ENCODE measurements at regions not wholly inside any gene's neighbourhood (a gene's known extent, or its start where the extent isn't known, plus 50 kb on each side); places are given as distances from the start of the nearest gene placed in this dataset.

GRCh38 chr20:24378661-24379483, 90.6 kb upstream of the SYNDIG1 start:
- FAIRE-seq, result no peak
- no peak for DNase-seq (ENCODE audit: extremely low spot score, insufficient read length, low read depth)

- no peak for DNase-seq (ENCODE audit: extremely low spot score, insufficient read length, low read depth)
- no peak for FAIRE-seq
Observed at GRCh38 chr20:24376311-24377099, 92.9 kb upstream of the SYNDIG1 start.

- no peak for FAIRE-seq
- DNase-seq (ENCODE audit: extremely low spot score, insufficient read length, low read depth), result no peak
Observed at GRCh38 chr20:24373372-24373771, 96.1 kb upstream of the SYNDIG1 start.

GRCh38 chr20:24370911-24371695, 98.3 kb upstream of the SYNDIG1 start:
- DNase-seq (ENCODE audit: extremely low spot score, insufficient read length, low read depth) (no peak), FAIRE-seq (no peak)

- no peak for FAIRE-seq
- DNase-seq (ENCODE audit: extremely low spot score, insufficient read length, low read depth), result no peak
Observed at GRCh38 chr20:24370249-24370648, 99.2 kb upstream of the SYNDIG1 start.

GRCh38 chr20:24368253-24368652, 101.2 kb upstream of the SYNDIG1 start:
- DNase-seq (ENCODE audit: extremely low spot score, insufficient read length, low read depth) (no peak), FAIRE-seq (no peak)

GRCh38 chr20:24366336-24367004, 103.0 kb upstream of the SYNDIG1 start:
- no peak for FAIRE-seq
- DNase-seq (ENCODE audit: extremely low spot score, insufficient read length, low read depth), result no peak

- FAIRE-seq, result no peak
- no peak for DNase-seq (ENCODE audit: extremely low spot score, insufficient read length, low read depth)
Observed at GRCh38 chr20:24365670-24366069, 103.8 kb upstream of the SYNDIG1 start.

- no peak for DNase-seq (ENCODE audit: extremely low spot score, insufficient read length, low read depth)
- FAIRE-seq, result no peak
Observed at GRCh38 chr20:24364482-24364881, 104.9 kb upstream of the SYNDIG1 start.

GRCh38 chr20:24363031-24363430, 106.4 kb upstream of the SYNDIG1 start:
- no peak for FAIRE-seq
- no peak for DNase-seq (ENCODE audit: extremely low spot score, insufficient read length, low read depth)

- FAIRE-seq (no peak), DNase-seq (ENCODE audit: extremely low spot score, insufficient read length, low read depth) (no peak)
Observed at GRCh38 chr20:24362080-24362479, 107.3 kb upstream of the SYNDIG1 start.

GRCh38 chr20:24361541-24361940, 107.9 kb upstream of the SYNDIG1 start:
- DNase-seq (ENCODE audit: extremely low spot score, insufficient read length, low read depth) (no peak), FAIRE-seq (no peak)

GRCh38 chr20:24360531-24360930, 108.9 kb upstream of the SYNDIG1 start:
- FAIRE-seq (no peak), DNase-seq (ENCODE audit: extremely low spot score, insufficient read length, low read depth) (no peak)

- FAIRE-seq, result no peak
- no peak for DNase-seq (ENCODE audit: extremely low spot score, insufficient read length, low read depth)
Observed at GRCh38 chr20:24359321-24360027, 110.0 kb upstream of the SYNDIG1 start.

GRCh38 chr20:24357931-24358330, 111.5 kb upstream of the SYNDIG1 start:
- FAIRE-seq (no peak), DNase-seq (ENCODE audit: extremely low spot score, insufficient read length, low read depth) (no peak)

- no peak for DNase-seq (ENCODE audit: extremely low spot score, insufficient read length, low read depth)
- no peak for FAIRE-seq
Observed at GRCh38 chr20:24357177-24357576, 112.3 kb upstream of the SYNDIG1 start.

- no peak for FAIRE-seq
- DNase-seq (ENCODE audit: extremely low spot score, insufficient read length, low read depth), result no peak
Observed at GRCh38 chr20:24353135-24353690, 116.2 kb upstream of the SYNDIG1 start.

GRCh38 chr20:24350923-24351368, 118.5 kb upstream of the SYNDIG1 start:
- DNase-seq (ENCODE audit: extremely low spot score, insufficient read length, low read depth) (no peak), FAIRE-seq (no peak)

- DNase-seq (ENCODE audit: extremely low spot score, insufficient read length, low read depth) (no peak), FAIRE-seq (no peak)
Observed at GRCh38 chr20:24341781-24342180, 127.6 kb upstream of the SYNDIG1 start.

All from GM18507 (cell line).